ENCODE measurements at regions not wholly inside any gene's neighbourhood (a gene's known extent, or its start where the extent isn't known, plus 50 kb on each side); places are given as distances from the start of the nearest gene placed in this dataset.

GRCh38 chr6:87899499-87900147 lies 148.0 kb upstream of the SPACA1 start:
- Mint-ChIP-seq H3K4me1 (ENCODE audit: low read depth, unreplicated experiment) (peaks cover 13% of the 10 kb centered on the region), H3K9me3 (ENCODE audit: low read depth, unreplicated experiment) (no peaks in the 10 kb centered on the region), H3K36me3 (ENCODE audit: insufficient read depth, unreplicated experiment) (peaks cover 5% of the 10 kb centered on the region), H3K4me3 (ENCODE audit: low read depth, unreplicated experiment) (no peak overlapping the region), H3K27ac (ENCODE audit: unreplicated experiment) (no peak overlapping the region), H3K27me3 (ENCODE audit: unreplicated experiment) (no peaks in the 10 kb centered on the region)
- CTCF ChIA-PET, result interaction anchor here (0.5 kb wide), 1 partner anchor 44 kb away, joined by 3 read pairs; no protein-coding TSS in a partner anchor
- intact Hi-C loops (cut with micrococcal nuclease; ENCODE audit: unreplicated experiment), result no loop called here
- DNase-seq, result no peak
- BruUV-seq (replicated peaks), result no TSS peak
- TF ChIP-seq CTCF (IDR thresholded peaks at IDR 0.05; ENCODE audit: unreplicated experiment), result no peak

GRCh38 chr6:87897663-87898062 lies 150.0 kb upstream of the SPACA1 start:
- CTCF ChIA-PET, result no interaction called here

GRCh38 chr6:87897013-87897412 lies 150.6 kb upstream of the SPACA1 start:
- Mint-ChIP-seq H3K4me1 (ENCODE audit: low read depth, unreplicated experiment) (peaks cover 10% of the 10 kb centered on the region), H3K27ac (ENCODE audit: unreplicated experiment) (no peak overlapping the region), H3K9me3 (ENCODE audit: low read depth, unreplicated experiment) (no peaks in the 10 kb centered on the region), H3K4me3 (ENCODE audit: low read depth, unreplicated experiment) (no peak overlapping the region), H3K36me3 (ENCODE audit: insufficient read depth, unreplicated experiment) (peaks cover 5% of the 10 kb centered on the region), H3K27me3 (ENCODE audit: unreplicated experiment) (no peaks in the 10 kb centered on the region)
- TF ChIP-seq CTCF (IDR thresholded peaks at IDR 0.05; ENCODE audit: unreplicated experiment), result no peak
- intact Hi-C loops (cut with micrococcal nuclease; ENCODE audit: unreplicated experiment), result no loop called here
- CTCF ChIA-PET, result no interaction called here
- BruUV-seq (replicated peaks), result no TSS peak
- DNase-seq, result no peak

More at GRCh38 chr6:87897663-87898062, 150.0 kb upstream of the SPACA1 start:
- no TSS peak for BruUV-seq (replicated peaks)
- intact Hi-C loops (cut with micrococcal nuclease; ENCODE audit: unreplicated experiment), result no loop called here
- H3K36me3 Mint-ChIP-seq (ENCODE audit: insufficient read depth, unreplicated experiment), result peaks cover 5% of the 10 kb centered on the region
- H3K9me3 Mint-ChIP-seq (ENCODE audit: low read depth, unreplicated experiment), result no peaks in the 10 kb centered on the region
- H3K4me1 Mint-ChIP-seq (ENCODE audit: low read depth, unreplicated experiment), result peaks cover 13% of the 10 kb centered on the region
- no peak overlapping the region for H3K27ac Mint-ChIP-seq (ENCODE audit: unreplicated experiment)
- H3K27me3 Mint-ChIP-seq (ENCODE audit: unreplicated experiment), result no peaks in the 10 kb centered on the region
- no peak for DNase-seq
- TF ChIP-seq CTCF (IDR thresholded peaks at IDR 0.05; ENCODE audit: unreplicated experiment), result no peak
- H3K4me3 Mint-ChIP-seq (ENCODE audit: low read depth, unreplicated experiment), result no peak overlapping the region

GRCh38 chr6:87887266-87887665 lies 160.4 kb upstream of the SPACA1 start:
- intact Hi-C loops (cut with micrococcal nuclease; ENCODE audit: unreplicated experiment), result no loop called here
- Mint-ChIP-seq H3K4me1 (ENCODE audit: low read depth, unreplicated experiment) (no peaks in the 10 kb centered on the region), H3K9me3 (ENCODE audit: low read depth, unreplicated experiment) (no peaks in the 10 kb centered on the region), H3K36me3 (ENCODE audit: insufficient read depth, unreplicated experiment) (no peaks in the 10 kb centered on the region), H3K27ac (ENCODE audit: unreplicated experiment) (no peak overlapping the region), H3K4me3 (ENCODE audit: low read depth, unreplicated experiment) (no peak overlapping the region), H3K27me3 (ENCODE audit: unreplicated experiment) (no peaks in the 10 kb centered on the region)
- CTCF ChIA-PET, result no interaction called here
- no TSS peak for BruUV-seq (replicated peaks)
- no peak for DNase-seq
- no peak for TF ChIP-seq CTCF (IDR thresholded peaks at IDR 0.05; ENCODE audit: unreplicated experiment)
